GM23338 (cell line): ENCODE measurements at regions not wholly inside any gene's neighbourhood (a gene's known extent, or its start where the extent isn't known, plus 50 kb on each side); places are given as distances from the start of the nearest gene placed in this dataset.

ENCODE experiments used
- CREB1 ChIP-seq: fragments of 250-450 bp; sonication (Bioruptor Pico); IDR thresholded peaks from 2 replicates; pipeline ENCODE4 v1.5.0; 2020; ENCODE audit warnings: low read depth, mild to moderate bottlenecking, moderate library complexity
- EZH2 ChIP-seq: fragments of 200-600 bp; sonication (generic); IDR thresholded peaks from one replicate; pipeline ENCODE4 v1.8.0; 2017; ENCODE audit warnings: antibody characterized with exemption, mild to moderate bottlenecking, low read depth; ENCODE audit not compliant: unreplicated experiment
- EZH2phosphoT487 ChIP-seq: fragments of 200-600 bp; sonication (generic); IDR thresholded peaks from one replicate; pipeline ENCODE4 v1.8.1; 2018; ENCODE audit warnings: antibody characterized with exemption; ENCODE audit not compliant: unreplicated experiment
- JUNB ChIP-seq: IDR thresholded peaks from one replicate; pipeline ENCODE4 v1.6.1; 2016; ENCODE audit warnings: antibody characterized with exemption; ENCODE audit not compliant: unreplicated experiment
- NANOG ChIP-seq: IDR thresholded peaks from 2 replicates; pipeline ENCODE4 v1.6.1; 2016; ENCODE audit warnings: antibody characterized with exemption, borderline replicate concordance
- POLR2AphosphoS5 ChIP-seq: IDR thresholded peaks from 2 replicates; pipeline ENCODE4 v1.6.1; 2016; ENCODE audit warnings: antibody characterized with exemption, low read depth
- STAT1 ChIP-seq: IDR thresholded peaks from one replicate; pipeline ENCODE4 v1.6.1; 2016; ENCODE audit warnings: antibody characterized with exemption; ENCODE audit not compliant: unreplicated experiment
- ZNF114 ChIP-seq: fragments of 250-450 bp; sonication (Bioruptor Pico); IDR thresholded peaks from 2 replicates; pipeline ENCODE4 v1.5.0; 2020; ENCODE audit warnings: mild to moderate bottlenecking, moderate library complexity
- ZNF331 ChIP-seq: fragments of 250-450 bp; sonication (Bioruptor Pico); IDR thresholded peaks from 2 replicates; pipeline ENCODE4 v1.5.0; 2020; ENCODE audit warnings: low read depth, mild to moderate bottlenecking, moderate library complexity
- TF ChIP-seq, protein P1 (sequence below), 2 experiments: fragments of 200-600 bp in 1 of 2; sonication (generic) in 1 of 2; conservative IDR thresholded peaks; 2 replicates each; pipeline versions ENCODE4 v1.5.1 to v1.6.1; 2016 to 2017; ENCODE audit warnings: antibody characterized with exemption in 2 of 2, low read depth in 2 of 2, mild to moderate bottlenecking in 2 of 2, moderate library complexity in 1 of 2
- TF ChIP-seq, protein P2 (sequence below): IDR thresholded peaks from one replicate; pipeline ENCODE4 v1.6.1; 2018; ENCODE audit warnings: antibody characterized with exemption; ENCODE audit not compliant: unreplicated experiment
- TF ChIP-seq, protein P3 (sequence below): IDR thresholded peaks from 2 replicates; pipeline ENCODE4 v1.6.1; 2016; ENCODE audit warnings: antibody characterized with exemption

DNA sequence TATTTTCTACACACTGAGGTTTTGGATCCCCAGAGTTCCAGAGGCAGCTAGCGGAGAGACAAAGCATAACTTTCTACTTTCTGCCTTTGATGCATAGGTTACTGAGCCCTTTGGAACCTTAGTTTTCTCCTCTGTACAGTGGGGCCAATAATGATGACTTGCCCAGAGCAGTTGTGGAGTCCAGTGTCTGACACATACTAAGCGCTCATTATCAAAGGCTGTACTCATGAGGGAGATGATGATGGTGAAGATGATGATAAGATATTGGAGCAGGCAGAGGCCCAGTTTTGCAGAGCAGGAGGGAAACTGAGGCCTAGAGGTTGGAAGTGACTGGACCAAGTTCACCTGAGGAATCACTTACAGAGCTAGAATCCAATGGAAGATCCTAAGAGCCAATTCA is 458.0 kb downstream of the MIAT start:
- no peak for TF ChIP-seq EZH2phosphoT487
- no peak for TF ChIP-seq ZNF331 (CRISPR knock-in tag)
- TF ChIP-seq, protein P1, sequence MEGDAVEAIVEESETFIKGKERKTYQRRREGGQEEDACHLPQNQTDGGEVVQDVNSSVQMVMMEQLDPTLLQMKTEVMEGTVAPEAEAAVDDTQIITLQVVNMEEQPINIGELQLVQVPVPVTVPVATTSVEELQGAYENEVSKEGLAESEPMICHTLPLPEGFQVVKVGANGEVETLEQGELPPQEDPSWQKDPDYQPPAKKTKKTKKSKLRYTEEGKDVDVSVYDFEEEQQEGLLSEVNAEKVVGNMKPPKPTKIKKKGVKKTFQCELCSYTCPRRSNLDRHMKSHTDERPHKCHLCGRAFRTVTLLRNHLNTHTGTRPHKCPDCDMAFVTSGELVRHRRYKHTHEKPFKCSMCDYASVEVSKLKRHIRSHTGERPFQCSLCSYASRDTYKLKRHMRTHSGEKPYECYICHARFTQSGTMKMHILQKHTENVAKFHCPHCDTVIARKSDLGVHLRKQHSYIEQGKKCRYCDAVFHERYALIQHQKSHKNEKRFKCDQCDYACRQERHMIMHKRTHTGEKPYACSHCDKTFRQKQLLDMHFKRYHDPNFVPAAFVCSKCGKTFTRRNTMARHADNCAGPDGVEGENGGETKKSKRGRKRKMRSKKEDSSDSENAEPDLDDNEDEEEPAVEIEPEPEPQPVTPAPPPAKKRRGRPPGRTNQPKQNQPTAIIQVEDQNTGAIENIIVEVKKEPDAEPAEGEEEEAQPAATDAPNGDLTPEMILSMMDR (conservative IDR thresholded peaks at IDR 0.05; ENCODE audit: low read depth in 2 of 2): no peak
- no peak for TF ChIP-seq EZH2
- TF ChIP-seq POLR2AphosphoS5: no peak
- TF ChIP-seq, protein P2, sequence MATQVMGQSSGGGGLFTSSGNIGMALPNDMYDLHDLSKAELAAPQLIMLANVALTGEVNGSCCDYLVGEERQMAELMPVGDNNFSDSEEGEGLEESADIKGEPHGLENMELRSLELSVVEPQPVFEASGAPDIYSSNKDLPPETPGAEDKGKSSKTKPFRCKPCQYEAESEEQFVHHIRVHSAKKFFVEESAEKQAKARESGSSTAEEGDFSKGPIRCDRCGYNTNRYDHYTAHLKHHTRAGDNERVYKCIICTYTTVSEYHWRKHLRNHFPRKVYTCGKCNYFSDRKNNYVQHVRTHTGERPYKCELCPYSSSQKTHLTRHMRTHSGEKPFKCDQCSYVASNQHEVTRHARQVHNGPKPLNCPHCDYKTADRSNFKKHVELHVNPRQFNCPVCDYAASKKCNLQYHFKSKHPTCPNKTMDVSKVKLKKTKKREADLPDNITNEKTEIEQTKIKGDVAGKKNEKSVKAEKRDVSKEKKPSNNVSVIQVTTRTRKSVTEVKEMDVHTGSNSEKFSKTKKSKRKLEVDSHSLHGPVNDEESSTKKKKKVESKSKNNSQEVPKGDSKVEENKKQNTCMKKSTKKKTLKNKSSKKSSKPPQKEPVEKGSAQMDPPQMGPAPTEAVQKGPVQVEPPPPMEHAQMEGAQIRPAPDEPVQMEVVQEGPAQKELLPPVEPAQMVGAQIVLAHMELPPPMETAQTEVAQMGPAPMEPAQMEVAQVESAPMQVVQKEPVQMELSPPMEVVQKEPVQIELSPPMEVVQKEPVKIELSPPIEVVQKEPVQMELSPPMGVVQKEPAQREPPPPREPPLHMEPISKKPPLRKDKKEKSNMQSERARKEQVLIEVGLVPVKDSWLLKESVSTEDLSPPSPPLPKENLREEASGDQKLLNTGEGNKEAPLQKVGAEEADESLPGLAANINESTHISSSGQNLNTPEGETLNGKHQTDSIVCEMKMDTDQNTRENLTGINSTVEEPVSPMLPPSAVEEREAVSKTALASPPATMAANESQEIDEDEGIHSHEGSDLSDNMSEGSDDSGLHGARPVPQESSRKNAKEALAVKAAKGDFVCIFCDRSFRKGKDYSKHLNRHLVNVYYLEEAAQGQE: no peak
- no peak for TF ChIP-seq CREB1 (CRISPR knock-in tag)
- no peak for TF ChIP-seq STAT1
- TF ChIP-seq, protein P3, sequence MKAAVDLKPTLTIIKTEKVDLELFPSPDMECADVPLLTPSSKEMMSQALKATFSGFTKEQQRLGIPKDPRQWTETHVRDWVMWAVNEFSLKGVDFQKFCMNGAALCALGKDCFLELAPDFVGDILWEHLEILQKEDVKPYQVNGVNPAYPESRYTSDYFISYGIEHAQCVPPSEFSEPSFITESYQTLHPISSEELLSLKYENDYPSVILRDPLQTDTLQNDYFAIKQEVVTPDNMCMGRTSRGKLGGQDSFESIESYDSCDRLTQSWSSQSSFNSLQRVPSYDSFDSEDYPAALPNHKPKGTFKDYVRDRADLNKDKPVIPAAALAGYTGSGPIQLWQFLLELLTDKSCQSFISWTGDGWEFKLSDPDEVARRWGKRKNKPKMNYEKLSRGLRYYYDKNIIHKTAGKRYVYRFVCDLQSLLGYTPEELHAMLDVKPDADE: no peak
- TF ChIP-seq JUNB: no peak
- TF ChIP-seq NANOG: no peak
- no peak for TF ChIP-seq ZNF114 (CRISPR knock-in tag)
